ENCODE measurements at regions not wholly inside any gene's neighbourhood (a gene's known extent, or its start where the extent isn't known, plus 50 kb on each side); places are given as distances from the start of the nearest gene placed in this dataset.

GRCh38 chr9:686321-686813 is 155.1 kb upstream of the DMRT1 start:
- DNase-seq, result peak; percentile 49 to 70 (median 68)
- WGBS (ENCODE audit: insufficient coverage, low coverage, low lambda C conversion rate, missing lambda C conversion rate), result 22% methylated on average over 6 of the region's 7 CpGs
- peak; percentile 20 to 60 (median 43) for ATAC-seq

GRCh38 chr9:687034-687785 is 154.3 kb upstream of the DMRT1 start:
- DNase-seq, result no peak
- peak overlapping the region; percentile 66 to 91 (median 84) for H3K27ac ChIP-seq
- no peak for TF ChIP-seq POLR2A (IDR thresholded peaks at IDR 0.05)
- TF ChIP-seq, protein P1, sequence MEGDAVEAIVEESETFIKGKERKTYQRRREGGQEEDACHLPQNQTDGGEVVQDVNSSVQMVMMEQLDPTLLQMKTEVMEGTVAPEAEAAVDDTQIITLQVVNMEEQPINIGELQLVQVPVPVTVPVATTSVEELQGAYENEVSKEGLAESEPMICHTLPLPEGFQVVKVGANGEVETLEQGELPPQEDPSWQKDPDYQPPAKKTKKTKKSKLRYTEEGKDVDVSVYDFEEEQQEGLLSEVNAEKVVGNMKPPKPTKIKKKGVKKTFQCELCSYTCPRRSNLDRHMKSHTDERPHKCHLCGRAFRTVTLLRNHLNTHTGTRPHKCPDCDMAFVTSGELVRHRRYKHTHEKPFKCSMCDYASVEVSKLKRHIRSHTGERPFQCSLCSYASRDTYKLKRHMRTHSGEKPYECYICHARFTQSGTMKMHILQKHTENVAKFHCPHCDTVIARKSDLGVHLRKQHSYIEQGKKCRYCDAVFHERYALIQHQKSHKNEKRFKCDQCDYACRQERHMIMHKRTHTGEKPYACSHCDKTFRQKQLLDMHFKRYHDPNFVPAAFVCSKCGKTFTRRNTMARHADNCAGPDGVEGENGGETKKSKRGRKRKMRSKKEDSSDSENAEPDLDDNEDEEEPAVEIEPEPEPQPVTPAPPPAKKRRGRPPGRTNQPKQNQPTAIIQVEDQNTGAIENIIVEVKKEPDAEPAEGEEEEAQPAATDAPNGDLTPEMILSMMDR (IDR thresholded peaks at IDR 0.05), result no peak
- peaks cover 0 to 36% (median 13%) of the 10 kb centered on the region in 4 donors for H3K4me1 ChIP-seq
- peaks cover 0 to 3% (median 0%) of the 10 kb centered on the region in 4 donors for H3K36me3 ChIP-seq
- no peaks in the 10 kb centered on the region for H3K9me3 ChIP-seq
- no peaks in the 10 kb centered on the region for H3K27me3 ChIP-seq
- WGBS (ENCODE audit: insufficient coverage, low coverage, low lambda C conversion rate, missing lambda C conversion rate), result 83% methylated on average over 4 of the region's 4 CpGs
- ATAC-seq, result no peak
- H3K4me3 ChIP-seq, result peak overlapping the region in 1 of 3 donors; percentile 27
- intact Hi-C loops (cut with DNase I), result no loop called here

More at GRCh38 chr9:686321-686813, 155.1 kb upstream of the DMRT1 start:
- Histone ChIP-seq H3K4me3 (peak overlapping the region in 1 of 3 donors; percentile 27), H3K27ac (peak overlapping the region; percentile 84 to 91 (median 87)), H3K4me1 (peaks cover 0 to 36% (median 13%) of the 10 kb centered on the region in 4 donors), H3K36me3 (peaks cover 0 to 3% (median 0%) of the 10 kb centered on the region in 4 donors), H3K9me3 (no peaks in the 10 kb centered on the region), H3K27me3 (no peaks in the 10 kb centered on the region)
- peak; percentile 88 for TF ChIP-seq POLR2A (IDR thresholded peaks at IDR 0.05)
- TF ChIP-seq, protein P1 (IDR thresholded peaks at IDR 0.05), result no peak
- intact Hi-C loops (cut with DNase I), result no loop called here

DNA sequence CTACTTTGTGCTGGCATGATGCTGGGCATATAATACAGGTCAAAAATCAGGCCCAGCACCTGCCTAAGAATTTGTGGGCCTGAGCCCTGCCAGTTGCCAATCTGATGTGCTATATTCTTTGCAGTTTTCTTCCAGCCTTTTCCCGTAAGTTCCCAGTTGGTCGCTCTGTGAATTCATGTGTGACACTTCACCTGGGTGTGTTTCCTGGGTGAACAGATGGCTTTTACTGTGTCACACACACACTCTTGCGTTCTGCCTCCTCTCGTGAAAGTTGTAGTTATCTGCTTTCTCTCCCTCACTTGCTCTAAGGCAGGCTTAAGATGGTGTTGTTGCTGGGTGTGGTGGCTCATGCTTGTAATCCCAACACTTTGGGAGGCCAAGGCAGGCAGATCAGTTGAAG is 153.5 kb upstream of the DMRT1 start:
- peak overlapping the region in 1 of 3 donors; percentile 27 for H3K4me3 ChIP-seq
- 96% methylated on average over 4 of the region's 4 CpGs for WGBS (ENCODE audit: insufficient coverage, low coverage, low lambda C conversion rate, missing lambda C conversion rate)
- peaks cover 0 to 42% (median 13%) of the 10 kb centered on the region in 4 donors for H3K4me1 ChIP-seq
- ATAC-seq (peak in 1 of 4 donors; percentile 16), DNase-seq (no peak)
- H3K36me3 ChIP-seq, result peaks cover 0 to 3% (median 0%) of the 10 kb centered on the region in 4 donors
- intact Hi-C loops (cut with DNase I), result no loop called here
- peak overlapping the region in 2 of 3 donors; percentile 66 to 84 for H3K27ac ChIP-seq
- no peaks in the 10 kb centered on the region for H3K9me3 ChIP-seq
- H3K27me3 ChIP-seq, result no peaks in the 10 kb centered on the region
- TF ChIP-seq, protein P1 (IDR thresholded peaks at IDR 0.05), result no peak
- TF ChIP-seq POLR2A (IDR thresholded peaks at IDR 0.05), result no peak

GRCh38 chr9:690517-691111 is 150.9 kb upstream of the DMRT1 start:
- intact Hi-C loops (cut with DNase I), result no loop called here
- WGBS (ENCODE audit: insufficient coverage, low coverage, low lambda C conversion rate, missing lambda C conversion rate), result 50% methylated on average over 2 of the region's 3 CpGs
- DNase-seq (no peak), ATAC-seq (no peak)
- no peaks in the 10 kb centered on the region for H3K9me3 ChIP-seq
- peaks cover 0 to 64% (median 25%) of the 10 kb centered on the region in 4 donors for H3K4me1 ChIP-seq
- peaks cover 0 to 3% (median 0%) of the 10 kb centered on the region in 4 donors for H3K36me3 ChIP-seq
- TF ChIP-seq, protein P1 (IDR thresholded peaks at IDR 0.05), result no peak
- no peak for TF ChIP-seq POLR2A (IDR thresholded peaks at IDR 0.05)
- H3K4me3 ChIP-seq, result no peak overlapping the region
- H3K27ac ChIP-seq, result peak overlapping the region in 1 of 3 donors; percentile 19
- no peaks in the 10 kb centered on the region for H3K27me3 ChIP-seq
